ENCODE measurements at regions not wholly inside any gene's neighbourhood (a gene's known extent, or its start where the extent isn't known, plus 50 kb on each side); places are given as distances from the start of the nearest gene placed in this dataset.

- Mint-ChIP-seq H3K27ac (no peak overlapping the region), H3K4me1 (no peaks in the 10 kb centered on the region), H3K27me3 (no peaks in the 10 kb centered on the region), H3K4me3 (no peak overlapping the region), H3K9me3 (no peaks in the 10 kb centered on the region), H3K36me3 (ENCODE audit: low read depth) (no peaks in the 10 kb centered on the region)
- ATAC-seq (ENCODE audit: low read depth) (no peak), DNase-seq (no peak)
- intact Hi-C loops (cut with micrococcal nuclease), result no loop called here
- ChIA-PET POLR2A (no interaction called here), CTCF (no interaction called here)
- TF ChIP-seq CTCF (IDR thresholded peaks at IDR 0.05), result no peak
These were observed 181.5 kb upstream of the ITGA4 start for GRCh38 chr2:181275643-181276070.

- TF ChIP-seq CTCF (IDR thresholded peaks at IDR 0.05), result no peak
- H3K27ac Mint-ChIP-seq, result no peak overlapping the region
- ATAC-seq (ENCODE audit: low read depth) (no peak), DNase-seq (no peak)
- H3K27me3 Mint-ChIP-seq, result no peaks in the 10 kb centered on the region
- H3K4me1 Mint-ChIP-seq, result no peaks in the 10 kb centered on the region
- H3K9me3 Mint-ChIP-seq, result no peaks in the 10 kb centered on the region
- intact Hi-C loops (cut with micrococcal nuclease), result loop anchor here (5.0 kb wide), 1 partner anchor 39 kb away; no protein-coding TSS in a partner anchor
- H3K4me3 Mint-ChIP-seq, result no peak overlapping the region
- ChIA-PET POLR2A (no interaction called here), CTCF (no interaction called here)
- no peaks in the 10 kb centered on the region for H3K36me3 Mint-ChIP-seq (ENCODE audit: low read depth)
These were observed 175.9 kb upstream of the ITGA4 start for GRCh38 chr2:181281206-181281832.

GRCh38 chr2:181285116-181285515, 172.1 kb upstream of the ITGA4 start:
- TF ChIP-seq CTCF (IDR thresholded peaks at IDR 0.05), result no peak
- intact Hi-C loops (cut with micrococcal nuclease), result no loop called here
- no peaks in the 10 kb centered on the region for H3K27me3 Mint-ChIP-seq
- no peak for DNase-seq
- no peaks in the 10 kb centered on the region for H3K4me1 Mint-ChIP-seq
- no peak overlapping the region for H3K4me3 Mint-ChIP-seq
- ATAC-seq (ENCODE audit: low read depth), result no peak
- CTCF ChIA-PET, result no interaction called here
- no peaks in the 10 kb centered on the region for H3K9me3 Mint-ChIP-seq
- no peak overlapping the region for H3K27ac Mint-ChIP-seq
- POLR2A ChIA-PET, result no interaction called here
- H3K36me3 Mint-ChIP-seq (ENCODE audit: low read depth), result no peaks in the 10 kb centered on the region

DNA sequence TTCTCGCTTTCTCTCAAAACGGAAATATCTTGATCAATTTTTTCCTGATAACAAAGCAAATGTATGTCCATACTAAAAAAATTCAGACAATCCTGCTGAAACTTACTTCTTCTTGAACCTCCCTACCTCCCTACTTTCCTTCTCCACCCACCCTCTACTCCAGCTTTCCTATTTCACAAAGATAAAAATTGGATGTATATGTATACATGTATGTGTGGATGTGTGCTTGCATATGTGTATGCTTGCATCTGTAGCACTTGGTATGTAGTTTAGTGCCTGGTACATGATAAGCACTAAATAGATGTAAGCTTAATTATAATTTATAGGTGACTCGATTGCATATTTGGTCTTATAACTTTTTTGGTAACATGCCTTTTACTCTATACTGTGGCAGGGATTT, 167.5 kb upstream of the ITGA4 start:
- ATAC-seq (ENCODE audit: low read depth), result no peak
- no peak for DNase-seq
- no peaks in the 10 kb centered on the region for H3K36me3 Mint-ChIP-seq (ENCODE audit: low read depth)
- H3K4me1 Mint-ChIP-seq, result no peaks in the 10 kb centered on the region
- ChIA-PET POLR2A (no interaction called here), CTCF (no interaction called here)
- H3K27me3 Mint-ChIP-seq, result no peaks in the 10 kb centered on the region
- intact Hi-C loops (cut with micrococcal nuclease), result no loop called here
- H3K27ac Mint-ChIP-seq, result no peak overlapping the region
- H3K4me3 Mint-ChIP-seq, result no peak overlapping the region
- no peak for TF ChIP-seq CTCF (IDR thresholded peaks at IDR 0.05)
- H3K9me3 Mint-ChIP-seq, result no peaks in the 10 kb centered on the region

- intact Hi-C loops (cut with micrococcal nuclease), result no loop called here
- no peaks in the 10 kb centered on the region for H3K9me3 Mint-ChIP-seq
- POLR2A ChIA-PET, result no interaction called here
- no peak for TF ChIP-seq CTCF (IDR thresholded peaks at IDR 0.05)
- H3K36me3 Mint-ChIP-seq (ENCODE audit: low read depth), result no peaks in the 10 kb centered on the region
- no peaks in the 10 kb centered on the region for H3K4me1 Mint-ChIP-seq
- H3K27ac Mint-ChIP-seq, result no peak overlapping the region
- CTCF ChIA-PET, result no interaction called here
- no peak for DNase-seq
- no peak overlapping the region for H3K4me3 Mint-ChIP-seq
- no peak for ATAC-seq (ENCODE audit: low read depth)
- H3K27me3 Mint-ChIP-seq, result no peaks in the 10 kb centered on the region
These were observed 167.0 kb upstream of the ITGA4 start for GRCh38 chr2:181290182-181290581.
